NB4 (cell line): ENCODE measurements at regions not wholly inside any gene's neighbourhood (a gene's known extent, or its start where the extent isn't known, plus 50 kb on each side); places are given as distances from the start of the nearest gene placed in this dataset.

ENCODE experiments used
- CTCF ChIP-seq: IDR thresholded peaks from one replicate; pipeline ENCODE4 v1.5.1; 2012; ENCODE audit warnings: low read depth, low read length
- MAX ChIP-seq: IDR thresholded peaks from 2 replicates; pipeline ENCODE4 v1.6.1; 2011; ENCODE audit warnings: low read depth, low read length

GRCh38 chr6:81925201-81925600 lies 172.7 kb upstream of the TENT5A start:
- TF ChIP-seq CTCF (no peak), MAX (no peak)
